Adipocyte (in vitro differentiated cells): ENCODE measurements at regions not wholly inside any gene's neighbourhood (a gene's known extent, or its start where the extent isn't known, plus 50 kb on each side); places are given as distances from the start of the nearest gene placed in this dataset.
"Not testable (repeated sequence)": the region's sequence is repeated elsewhere in the genome, so short reads cannot be mapped to it uniquely, and the experiment has no call there.

Experiments
- DNase-seq: peaks from one replicate; pipeline ENCODE4 v3.0.0-alpha.2; 2015; ENCODE audit warnings: low read depth
- H3K27me3 ChIP-seq: replicated peaks from 2 replicates; pipeline ENCODE4 v1.7.0; 2013; ENCODE audit warnings: mild to moderate bottlenecking, low read length, moderate library complexity; ENCODE audit not compliant: control insufficient read depth, insufficient read depth
- H3K36me3 ChIP-seq: 2 replicates; pipeline ENCODE4 v1.7.0; 2013; ENCODE audit warnings: low read length, mild to moderate bottlenecking, moderate library complexity; ENCODE audit not compliant: control insufficient read depth, insufficient read depth, severe bottlenecking
- H3K4me1 ChIP-seq: 2 replicates; pipeline ENCODE4 v1.7.0; 2013; ENCODE audit warnings: mild to moderate bottlenecking, low read length, moderate library complexity; ENCODE audit not compliant: control insufficient read depth, insufficient read depth
- H3K4me3 ChIP-seq: 2 replicates; pipeline ENCODE4 v1.7.0; 2013; ENCODE audit warnings: mild to moderate bottlenecking, low read length, moderate library complexity
- H3K9ac ChIP-seq: 2 replicates; pipeline ENCODE4 v1.7.0; 2013; ENCODE audit warnings: mild to moderate bottlenecking, low read length, moderate library complexity
- H3K9me3 ChIP-seq: 2 replicates; pipeline ENCODE4 v1.7.0; 2013; ENCODE audit warnings: mild to moderate bottlenecking, low read length, moderate library complexity; ENCODE audit not compliant: control insufficient read depth

DNA sequence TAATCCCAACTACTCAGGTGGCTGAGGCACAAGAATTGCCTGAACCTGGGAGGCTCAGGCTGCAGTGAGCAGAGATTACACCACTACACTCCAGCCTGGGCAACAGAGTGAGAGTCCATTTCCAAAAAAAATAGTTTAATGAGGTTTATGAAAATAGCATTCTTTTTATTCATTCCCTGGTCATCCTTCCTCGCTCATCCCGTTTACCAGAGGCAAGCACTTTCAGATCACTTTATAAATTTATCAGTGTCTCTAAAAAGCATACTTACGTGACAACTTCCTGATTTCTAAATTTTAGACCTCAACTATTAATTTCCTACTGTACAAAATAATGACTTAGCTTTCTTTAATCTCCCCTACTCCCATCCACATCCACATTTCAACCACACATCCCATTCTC lies 864.8 kb downstream of the EPHA4 start:
- no peak overlapping the region for H3K9ac ChIP-seq
- no peak for DNase-seq
- no peaks in the 10 kb centered on the region for H3K9me3 ChIP-seq
- peaks cover 7% of the 10 kb centered on the region for H3K4me1 ChIP-seq
- H3K36me3 ChIP-seq = no peaks in the 10 kb centered on the region
- no peaks in the 10 kb centered on the region for H3K27me3 ChIP-seq
- no peak overlapping the region for H3K4me3 ChIP-seq

DNA sequence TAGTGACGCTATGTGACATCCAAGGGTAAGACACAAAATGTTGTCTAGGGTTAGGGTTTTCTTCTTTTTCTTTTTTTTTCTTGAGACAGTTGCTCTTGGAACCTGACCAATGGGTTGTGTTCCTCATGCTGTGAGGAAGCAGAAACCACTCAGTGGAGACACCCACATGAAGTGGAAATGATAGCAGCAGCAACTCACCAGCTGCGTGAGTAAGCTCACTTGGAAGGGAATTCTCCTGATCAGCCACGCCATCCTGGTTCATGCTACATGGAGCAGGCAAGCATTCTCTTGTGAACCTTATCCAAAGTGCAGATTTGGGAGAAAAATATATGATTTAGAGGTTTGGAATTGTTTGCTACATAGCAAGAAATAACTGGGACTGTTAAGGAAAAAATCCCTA lies 863.7 kb downstream of the EPHA4 start:
- Histone ChIP-seq H3K4me3 (no peak overlapping the region), H3K36me3 (no peaks in the 10 kb centered on the region), H3K9me3 (no peaks in the 10 kb centered on the region), H3K4me1 (peaks cover 7% of the 10 kb centered on the region), H3K9ac (no peak overlapping the region), H3K27me3 (no peaks in the 10 kb centered on the region)
- peak; percentile 56 for DNase-seq

DNA sequence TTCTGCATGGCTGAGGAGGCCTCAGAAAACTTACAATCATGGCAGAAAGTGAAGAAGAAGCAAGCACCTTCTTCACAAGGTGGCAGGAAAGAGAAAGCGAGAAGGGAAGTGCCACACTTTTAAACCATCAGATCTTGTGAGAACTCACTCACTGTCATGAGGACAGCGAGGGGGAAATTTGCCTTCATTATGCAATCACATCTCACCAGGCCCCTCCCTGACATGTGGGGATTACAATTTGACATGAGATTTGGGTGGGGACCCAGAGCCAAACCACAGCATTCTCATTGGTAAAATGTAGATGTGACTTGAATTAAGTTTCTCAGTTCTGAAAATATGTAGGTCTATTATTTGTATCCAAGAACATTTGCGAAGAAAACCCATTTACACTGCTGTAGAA lies 854.8 kb downstream of the EPHA4 start:
- Histone ChIP-seq H3K36me3 (no peaks in the 10 kb centered on the region), H3K9me3 (peaks cover 3% of the 10 kb centered on the region), H3K4me3 (no peak overlapping the region), H3K9ac (no peak overlapping the region), H3K4me1 (no peaks in the 10 kb centered on the region), H3K27me3 (no peaks in the 10 kb centered on the region)
- no peak for DNase-seq

DNA sequence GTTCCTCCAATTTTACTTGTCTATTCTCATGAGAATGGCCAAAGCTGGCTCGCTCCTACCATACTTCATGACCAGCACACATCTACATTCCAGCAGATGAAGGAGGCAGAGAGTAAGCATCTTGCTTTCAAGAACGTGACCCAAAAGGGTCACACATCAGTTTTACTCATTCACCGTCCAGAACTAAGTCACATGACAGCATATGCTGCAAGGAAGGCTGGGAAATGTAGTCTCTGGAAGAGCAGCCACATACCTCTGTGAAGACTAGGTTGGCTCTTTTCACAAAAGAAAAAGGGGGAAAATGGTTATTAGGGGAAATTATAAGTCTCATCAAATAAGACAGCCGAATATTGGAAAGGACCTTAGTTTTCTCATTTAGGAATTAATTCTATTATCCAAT lies 835.3 kb downstream of the EPHA4 start:
- no peak for DNase-seq
- no peaks in the 10 kb centered on the region for H3K27me3 ChIP-seq
- no peaks in the 10 kb centered on the region for H3K36me3 ChIP-seq
- no peak overlapping the region for H3K9ac ChIP-seq
- no peak overlapping the region for H3K4me3 ChIP-seq
- H3K4me1 ChIP-seq = no peaks in the 10 kb centered on the region
- peaks cover 20% of the 10 kb centered on the region for H3K9me3 ChIP-seq

DNA sequence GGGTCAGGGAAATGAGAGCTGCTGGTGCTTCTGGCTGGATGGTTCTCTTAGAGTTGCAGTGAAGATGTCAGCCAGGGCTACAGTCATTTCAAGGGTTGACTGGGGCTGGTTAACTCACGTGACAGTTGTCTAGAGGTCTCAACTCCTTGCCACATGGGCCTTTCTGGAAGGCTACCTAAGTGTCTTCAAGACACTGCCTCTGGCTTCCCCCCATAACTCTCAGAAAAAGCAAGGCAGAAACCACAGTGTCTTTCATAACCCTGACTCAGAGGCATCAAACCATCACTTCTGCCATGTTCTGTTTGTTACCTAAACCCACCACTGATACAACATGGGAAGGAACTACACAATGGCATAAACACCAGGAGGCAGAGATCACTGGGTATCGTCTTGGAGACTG lies 828.9 kb downstream of the EPHA4 start:
- DNase-seq = no peak
- Histone ChIP-seq H3K9me3 (peaks cover 15% of the 10 kb centered on the region), H3K4me3 (no peak overlapping the region), H3K27me3 (no peaks in the 10 kb centered on the region), H3K4me1 (no peaks in the 10 kb centered on the region), H3K9ac (no peak overlapping the region), H3K36me3 (no peaks in the 10 kb centered on the region)

DNA sequence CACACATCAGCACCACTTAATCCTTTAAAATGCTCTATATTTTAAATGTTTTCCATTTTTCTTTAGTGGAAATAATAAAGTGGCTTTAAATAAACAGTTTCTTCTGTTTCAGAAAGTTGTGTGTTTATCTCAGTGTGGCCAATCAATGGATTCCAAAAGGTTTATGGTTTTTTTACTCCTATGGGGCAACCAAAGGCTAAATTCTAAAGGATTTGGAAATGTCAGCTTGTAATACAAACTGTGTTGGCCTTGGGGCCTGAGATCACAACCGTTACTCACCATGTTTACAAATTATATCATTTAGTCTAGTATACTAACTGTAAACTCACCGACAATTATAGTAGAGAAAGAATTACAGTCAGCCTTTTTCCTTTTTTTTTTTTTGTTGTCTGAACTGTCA lies 827.2 kb downstream of the EPHA4 start:
- peak; percentile 64 for DNase-seq
- H3K27me3 ChIP-seq = no peaks in the 10 kb centered on the region
- H3K4me3 ChIP-seq = no peak overlapping the region

DNA sequence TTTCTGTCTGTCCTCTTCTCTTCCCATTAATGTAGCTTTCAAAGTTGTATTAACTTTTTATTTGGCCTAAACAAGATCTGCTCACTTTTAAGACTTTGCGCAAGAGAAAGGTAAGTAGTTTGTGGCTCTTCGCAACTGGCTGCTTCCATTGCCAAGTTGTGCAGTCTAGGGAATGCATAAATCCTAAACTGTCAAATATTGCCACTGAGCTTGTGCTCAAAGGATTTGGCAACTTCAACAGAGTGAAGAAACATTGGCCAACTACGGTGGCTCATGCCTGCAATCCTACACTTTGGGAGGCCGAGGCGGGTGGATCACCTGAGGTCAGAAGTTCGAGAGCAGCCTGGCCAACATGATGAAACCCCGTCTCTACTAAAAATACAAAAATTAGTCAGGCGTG lies 826.4 kb downstream of the EPHA4 start:
- DNase-seq = no peak
- H3K27me3 ChIP-seq = no peaks in the 10 kb centered on the region
- no peaks in the 10 kb centered on the region for H3K9me3 ChIP-seq
- no peak overlapping the region for H3K9ac ChIP-seq
- no peaks in the 10 kb centered on the region for H3K36me3 ChIP-seq
- H3K4me3 ChIP-seq = no peak overlapping the region
- no peaks in the 10 kb centered on the region for H3K4me1 ChIP-seq

More for the DNA sequence above, 827.2 kb downstream of the EPHA4 start:
- Histone ChIP-seq H3K4me1 (no peaks in the 10 kb centered on the region), H3K9me3 (no peaks in the 10 kb centered on the region), H3K9ac (no peak overlapping the region), H3K36me3 (no peaks in the 10 kb centered on the region)

DNA sequence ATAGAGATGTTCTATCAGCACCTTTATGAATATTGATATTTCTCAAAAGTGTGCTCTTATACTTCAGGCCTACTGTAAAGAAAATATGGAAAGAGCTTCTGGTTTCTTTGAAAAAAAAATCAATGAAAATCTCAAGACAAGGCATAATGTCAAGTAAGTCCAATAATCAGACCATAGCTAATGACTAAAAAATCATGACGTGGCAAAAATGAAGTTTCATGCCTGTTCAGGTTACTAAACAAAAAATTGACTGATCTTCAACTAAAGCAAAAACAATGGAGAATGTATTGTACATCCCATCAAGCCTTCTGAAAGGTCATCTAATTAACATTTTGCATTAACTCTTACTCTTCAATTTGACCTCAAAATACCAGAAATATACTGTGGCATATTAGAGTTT lies 824.4 kb downstream of the EPHA4 start:
- Histone ChIP-seq H3K9me3 (no peaks in the 10 kb centered on the region), H3K4me3 (no peak overlapping the region), H3K4me1 (no peaks in the 10 kb centered on the region), H3K27me3 (no peaks in the 10 kb centered on the region), H3K36me3 (no peaks in the 10 kb centered on the region), H3K9ac (no peak overlapping the region)
- no peak for DNase-seq

DNA sequence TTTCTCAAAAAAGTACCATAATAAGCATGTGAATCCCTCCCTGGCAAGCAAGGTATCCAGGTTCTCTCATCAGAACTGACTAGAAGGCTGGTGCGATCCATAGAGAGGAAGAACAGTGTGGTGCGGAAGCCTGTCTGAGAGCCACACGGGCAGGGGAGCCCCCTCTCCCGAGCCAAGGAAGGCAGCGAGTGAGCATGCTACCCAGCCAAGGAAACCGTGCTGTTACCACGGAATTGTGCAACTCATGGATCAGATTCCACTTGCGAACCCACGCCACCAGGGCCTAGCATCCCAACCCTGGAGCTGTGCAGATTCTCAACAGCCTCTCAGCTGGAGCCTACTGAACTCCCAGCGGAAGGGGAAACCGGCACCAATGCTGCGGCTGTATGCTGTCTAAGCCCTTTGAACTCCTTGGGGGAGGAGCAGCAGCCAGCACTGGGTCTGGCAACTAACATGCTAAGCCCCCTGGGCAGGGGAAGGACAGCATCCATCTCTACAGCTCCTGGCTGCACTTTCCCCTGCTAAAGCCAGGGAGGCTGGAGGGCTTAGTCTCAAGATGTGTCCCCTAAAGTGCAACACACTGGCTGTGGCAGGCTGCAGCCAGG lies 823.1 kb downstream of the EPHA4 start:
- no peaks in the 10 kb centered on the region for H3K27me3 ChIP-seq
- no peak overlapping the region for H3K9ac ChIP-seq
- no peak for DNase-seq
- no peaks in the 10 kb centered on the region for H3K9me3 ChIP-seq
- H3K36me3 ChIP-seq = no peaks in the 10 kb centered on the region
- H3K4me1 ChIP-seq = peaks cover 10% of the 10 kb centered on the region
- H3K4me3 ChIP-seq = no peak overlapping the region

DNA sequence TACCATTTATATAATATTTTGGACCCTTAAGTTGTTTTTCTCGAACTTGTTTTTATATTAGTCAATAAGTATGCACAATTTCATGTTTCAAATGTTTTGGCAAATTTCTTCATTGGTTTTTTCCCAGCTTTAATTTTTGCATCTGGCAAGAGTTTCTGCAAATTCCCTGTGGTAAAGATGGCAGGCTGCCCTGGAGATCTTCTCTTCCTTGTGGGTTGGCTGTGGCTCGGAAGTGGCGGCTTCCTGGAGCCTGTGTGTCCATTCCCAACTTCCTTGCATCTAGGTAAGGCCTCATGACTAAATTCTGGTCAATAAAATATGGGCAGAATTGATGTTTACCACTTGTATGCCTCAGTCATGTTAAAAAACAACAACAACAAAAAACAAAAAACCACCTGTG lies 818.6 kb downstream of the EPHA4 start:
- no peaks in the 10 kb centered on the region for H3K27me3 ChIP-seq

DNA sequence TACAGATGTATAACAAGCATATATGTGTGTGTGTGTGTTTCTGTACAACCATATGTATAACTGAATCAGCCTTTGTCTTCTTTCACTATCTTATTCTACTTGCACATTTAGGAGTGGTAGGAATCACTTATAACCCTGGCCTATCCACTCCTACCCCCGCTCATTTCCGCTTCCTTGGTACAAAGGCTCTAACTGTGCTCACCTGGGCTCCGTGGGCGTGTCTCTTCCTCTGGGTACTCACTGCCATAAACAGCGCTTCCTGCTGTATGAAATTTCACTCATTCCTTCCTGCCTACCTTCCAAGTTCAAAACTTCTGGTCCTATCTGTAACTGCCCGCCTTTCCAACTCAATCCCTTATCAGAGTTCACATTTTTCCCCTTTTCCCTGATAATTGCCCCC lies 815.5 kb downstream of the EPHA4 start:
- no peak overlapping the region for H3K4me3 ChIP-seq
- no peak overlapping the region for H3K9ac ChIP-seq
- no peak for DNase-seq
- peaks cover 10% of the 10 kb centered on the region for H3K4me1 ChIP-seq
- H3K27me3 ChIP-seq = no peaks in the 10 kb centered on the region
- no peaks in the 10 kb centered on the region for H3K36me3 ChIP-seq
- no peaks in the 10 kb centered on the region for H3K9me3 ChIP-seq

More for the DNA sequence above, 818.6 kb downstream of the EPHA4 start:
- Histone ChIP-seq H3K4me1 (peaks cover 10% of the 10 kb centered on the region), H3K9me3 (no peaks in the 10 kb centered on the region), H3K4me3 (no peak overlapping the region), H3K36me3 (no peaks in the 10 kb centered on the region), H3K9ac (no peak overlapping the region)
- no peak for DNase-seq

DNA sequence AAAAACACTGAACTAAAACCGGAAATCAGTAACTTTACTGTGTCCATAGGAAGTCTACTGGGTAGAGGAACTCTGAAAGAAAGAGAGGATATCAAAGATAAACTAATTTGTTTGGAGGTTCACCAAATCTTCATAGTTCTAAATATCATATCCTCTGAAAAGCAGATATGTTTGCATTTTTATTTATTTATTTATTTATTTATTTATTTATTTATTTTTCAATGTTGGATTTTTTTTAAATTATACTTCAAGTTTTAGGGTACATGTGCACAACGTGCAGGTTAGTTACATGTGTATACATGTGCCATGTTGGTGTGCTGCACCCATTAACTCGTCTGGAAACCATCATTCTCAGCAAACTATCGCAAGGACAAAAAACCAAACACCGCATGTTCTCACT lies 813.7 kb downstream of the EPHA4 start:
- H3K9me3 ChIP-seq, DNase-seq, H3K4me3 ChIP-seq, H3K4me1 ChIP-seq, H3K27me3 ChIP-seq, H3K9ac ChIP-seq, H3K36me3 ChIP-seq: not testable (repeated sequence)
